ENCODE measurements at regions not wholly inside any gene's neighbourhood (a gene's known extent, or its start where the extent isn't known, plus 50 kb on each side); places are given as distances from the start of the nearest gene placed in this dataset.
A peak's percentile ranks its signal among the peaks of the same experiment; 100 is the strongest.

- no peaks in the 10 kb centered on the region for H3K79me2 ChIP-seq (ENCODE audit: insufficient read depth, low read length)
- TF ChIP-seq CTCF (IDR thresholded peaks at IDR 0.05), result no peak
- intact Hi-C loops (cut with micrococcal nuclease), result no loop called here
- H3K4me1 ChIP-seq (ENCODE audit: control insufficient read depth in 1 of 2, insufficient read depth in 2 of 2, low read length in 2 of 2), result no peaks in the 10 kb centered on the region
- no peak for DNase-seq
- H3K4me2 ChIP-seq (replicated peaks; ENCODE audit: extremely low read depth, low read length, poor library complexity, severe bottlenecking), result no peak overlapping the region
- no peak overlapping the region for H2AFZ ChIP-seq (ENCODE audit: insufficient read depth, low read depth, low read length, poor library complexity, severe bottlenecking)
- no peaks in the 10 kb centered on the region for H3K36me3 ChIP-seq (replicated peaks in 1 of 2; ENCODE audit: control insufficient read depth in 1 of 2, insufficient read depth in 2 of 2, low read length in 2 of 2)
- H3K36me3 Mint-ChIP-seq, result no peaks in the 10 kb centered on the region
- 93% methylated on average over 8 of the region's 8 CpGs for WGBS (ENCODE audit: insufficient coverage)
- no peak overlapping the region for H3K27ac ChIP-seq (ENCODE audit: low read depth in 1 of 2, low read length in 2 of 2)
- H3K27me3 ChIP-seq (ENCODE audit: control insufficient read depth in 2 of 2, insufficient read depth in 2 of 2, low read length in 2 of 2), result no peaks in the 10 kb centered on the region
- no peak overlapping the region for H3K4me3 Mint-ChIP-seq
- no peak overlapping the region for H3K27ac Mint-ChIP-seq
- H3K27me3 Mint-ChIP-seq (ENCODE audit: low read depth in 3 of 3), result peaks cover 0 to 7% (median 1%) of the 10 kb centered on the region in 3 donors
- no peak overlapping the region for H3K4me3 ChIP-seq (replicated peaks in 1 of 3; ENCODE audit: low read depth in 2 of 3, low read length in 3 of 3)
- H3K9me3 ChIP-seq (replicated peaks in 1 of 2; ENCODE audit: control insufficient read depth in 1 of 2, insufficient read depth in 1 of 2, low read length in 2 of 2), result no peaks in the 10 kb centered on the region
- H3K9ac ChIP-seq (ENCODE audit: insufficient read depth, low read length, poor library complexity, severe bottlenecking), result no peak overlapping the region
- H3K4me1 Mint-ChIP-seq, result peaks cover 11% of the 10 kb centered on the region
- H4K20me1 ChIP-seq (ENCODE audit: insufficient read depth, low read length), result no peaks in the 10 kb centered on the region
- peaks cover 0 to 7% (median 3%) of the 10 kb centered on the region in 7 donors for H3K9me3 Mint-ChIP-seq
Measured at GRCh38 chr3:15973414-15973813, 175.6 kb upstream of the ANKRD28 start.

GRCh38 chr3:15973940-15974339, 176.2 kb upstream of the ANKRD28 start:
- H4K20me1 ChIP-seq (ENCODE audit: insufficient read depth, low read length), result no peaks in the 10 kb centered on the region
- DNase-seq, result peak in 1 of 3 donors; percentile 3
- H3K9ac ChIP-seq (ENCODE audit: insufficient read depth, low read length, poor library complexity, severe bottlenecking), result no peak overlapping the region
- H2AFZ ChIP-seq (ENCODE audit: insufficient read depth, low read depth, low read length, poor library complexity, severe bottlenecking), result no peak overlapping the region
- no peak for TF ChIP-seq CTCF (IDR thresholded peaks at IDR 0.05)
- H3K4me3 ChIP-seq (replicated peaks in 1 of 3; ENCODE audit: low read depth in 2 of 3, low read length in 3 of 3), result no peak overlapping the region
- H3K27me3 Mint-ChIP-seq (ENCODE audit: low read depth in 3 of 3), result peaks cover 0 to 7% (median 1%) of the 10 kb centered on the region in 3 donors
- H3K4me1 Mint-ChIP-seq, result peaks cover 11% of the 10 kb centered on the region
- intact Hi-C loops (cut with micrococcal nuclease), result no loop called here
- no peaks in the 10 kb centered on the region for H3K36me3 Mint-ChIP-seq
- H3K79me2 ChIP-seq (ENCODE audit: insufficient read depth, low read length), result no peaks in the 10 kb centered on the region
- no peak overlapping the region for H3K4me2 ChIP-seq (replicated peaks; ENCODE audit: extremely low read depth, low read length, poor library complexity, severe bottlenecking)
- H3K4me1 ChIP-seq (ENCODE audit: control insufficient read depth in 1 of 2, insufficient read depth in 2 of 2, low read length in 2 of 2), result no peaks in the 10 kb centered on the region
- peaks cover 0 to 5% of the 10 kb centered on the region in 2 donors for H3K9me3 ChIP-seq (replicated peaks in 1 of 2; ENCODE audit: control insufficient read depth in 1 of 2, insufficient read depth in 1 of 2, low read length in 2 of 2)
- H3K36me3 ChIP-seq (replicated peaks in 1 of 2; ENCODE audit: control insufficient read depth in 1 of 2, insufficient read depth in 2 of 2, low read length in 2 of 2), result no peaks in the 10 kb centered on the region
- H3K9me3 Mint-ChIP-seq, result peaks cover 0 to 7% (median 3%) of the 10 kb centered on the region in 7 donors
- no peak overlapping the region for H3K27ac ChIP-seq (ENCODE audit: low read depth in 1 of 2, low read length in 2 of 2)
- H3K4me3 Mint-ChIP-seq, result no peak overlapping the region
- H3K27me3 ChIP-seq (ENCODE audit: control insufficient read depth in 2 of 2, insufficient read depth in 2 of 2, low read length in 2 of 2), result no peaks in the 10 kb centered on the region
- H3K27ac Mint-ChIP-seq, result peak overlapping the region in 1 of 7 donors; percentile 57
- whole genome bisulfite sequencing (ENCODE audit: insufficient coverage), result 100% methylated on average over 1 of the region's 1 CpG

Measured in CD14-positive monocyte (primary cell).